GM19452 (cell line): ENCODE measurements at regions not wholly inside any gene's neighbourhood (a gene's known extent, or its start where the extent isn't known, plus 50 kb on each side); places are given as distances from the start of the nearest gene placed in this dataset.

Experiments
- ATAC-seq: cut with Tn5 transposase; IDR thresholded peaks from one replicate; pipeline ENCODE4 v1.9.1; 2021; ENCODE audit not compliant: unreplicated experiment

DNA sequence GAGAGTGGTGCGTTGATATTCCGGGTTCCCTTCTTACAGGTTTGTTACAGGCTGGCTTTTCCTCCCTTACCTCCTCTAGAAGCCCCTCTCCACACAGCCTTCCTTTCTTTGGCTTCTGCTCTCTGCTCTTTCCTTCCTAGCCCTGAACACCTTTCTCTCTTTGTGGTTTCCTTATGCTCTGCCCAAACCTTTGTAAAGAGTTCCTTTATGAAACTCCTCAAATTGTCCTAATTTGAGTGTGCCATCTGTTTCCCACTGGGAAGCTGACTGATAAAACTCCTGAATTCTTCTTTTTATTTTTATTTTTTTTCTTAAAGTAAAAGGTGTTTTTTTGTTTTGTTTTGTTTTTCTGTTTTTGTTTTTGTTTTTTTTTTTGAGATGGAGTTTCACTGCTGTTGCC, 60.1 kb upstream of the OTX2 start:
- no peak for ATAC-seq

GRCh38 chr14:56868660-56869059, 58.4 kb upstream of the OTX2 start:
- ATAC-seq, result no peak

GRCh38 chr14:56862836-56863235, 52.6 kb upstream of the OTX2 start:
- no peak for ATAC-seq

DNA sequence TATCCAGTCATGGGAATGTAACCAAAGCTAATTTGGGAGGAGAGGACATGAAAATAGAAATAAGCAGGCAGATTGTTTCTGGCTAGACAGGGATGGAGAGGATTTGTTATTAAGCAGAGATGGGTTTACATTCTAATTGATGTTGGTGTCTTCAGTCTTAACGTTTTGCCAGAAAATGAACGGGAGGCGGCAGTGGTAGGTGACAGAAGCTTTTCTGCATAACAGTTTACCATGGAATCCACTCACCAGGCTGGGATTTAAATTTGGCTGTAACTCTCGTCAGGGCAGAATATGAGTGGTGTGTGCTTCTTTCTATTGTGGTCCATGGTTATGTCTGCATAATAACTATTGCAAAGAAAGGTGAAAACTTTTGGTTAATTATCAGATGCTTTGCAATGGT, 50.2 kb upstream of the OTX2 start:
- ATAC-seq, result no peak
